ENCODE measurements at regions not wholly inside any gene's neighbourhood (a gene's known extent, or its start where the extent isn't known, plus 50 kb on each side); places are given as distances from the start of the nearest gene placed in this dataset.

DNA sequence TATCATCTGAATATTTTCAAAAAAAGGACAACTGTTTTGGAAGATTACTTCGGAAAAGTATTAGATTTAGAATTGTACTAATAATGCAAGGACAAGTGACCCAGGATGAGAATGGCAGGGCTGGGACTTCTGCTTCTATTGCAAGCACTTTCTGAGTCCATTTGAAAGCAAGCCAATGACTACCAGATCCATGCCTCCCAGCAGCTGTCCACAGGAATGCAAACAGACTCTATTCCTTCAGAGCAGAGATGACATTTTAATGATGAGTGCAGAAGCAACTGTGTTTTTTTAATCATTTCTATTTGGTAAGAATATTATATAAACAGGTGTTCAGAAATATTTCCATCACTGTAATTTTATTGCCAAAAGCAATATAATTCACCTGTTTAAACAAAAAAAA is 456.7 kb downstream of the SOX11 start:
- Histone ChIP-seq H3K27ac (ENCODE audit: low read length) (no peak overlapping the region), H3K36me3 (ENCODE audit: insufficient read depth, low read length) (no peaks in the 10 kb centered on the region), H3K4me1 (ENCODE audit: insufficient read depth, low read length) (no peaks in the 10 kb centered on the region), H3K27me3 (ENCODE audit: insufficient read depth, low read length, poor library complexity) (no peaks in the 10 kb centered on the region), H4K20me1 (ENCODE audit: insufficient read depth, low read length) (no peaks in the 10 kb centered on the region), H3K4me2 (ENCODE audit: insufficient read depth, low read length) (no peak overlapping the region), H2AFZ (ENCODE audit: low read depth, low read length) (no peak overlapping the region), H3K9ac (ENCODE audit: low read depth, low read length) (no peak overlapping the region), H3K79me2 (ENCODE audit: insufficient read depth, low read length) (no peaks in the 10 kb centered on the region), H3K4me3 (ENCODE audit: low read depth in 1 of 2, low read length in 2 of 2) (no peak overlapping the region), H3K9me3 (ENCODE audit: insufficient read depth, low read length, severe bottlenecking) (no peaks in the 10 kb centered on the region)
- DNase-seq, result no peak
- ATAC-seq (ENCODE audit: insufficient read depth, low read depth), result no peak
- no peak for TF ChIP-seq EZH2 (IDR thresholded peaks at IDR 0.05; ENCODE audit: borderline replicate concordance, low read depth, low read length, severe bottlenecking)
- TF ChIP-seq, protein P1, sequence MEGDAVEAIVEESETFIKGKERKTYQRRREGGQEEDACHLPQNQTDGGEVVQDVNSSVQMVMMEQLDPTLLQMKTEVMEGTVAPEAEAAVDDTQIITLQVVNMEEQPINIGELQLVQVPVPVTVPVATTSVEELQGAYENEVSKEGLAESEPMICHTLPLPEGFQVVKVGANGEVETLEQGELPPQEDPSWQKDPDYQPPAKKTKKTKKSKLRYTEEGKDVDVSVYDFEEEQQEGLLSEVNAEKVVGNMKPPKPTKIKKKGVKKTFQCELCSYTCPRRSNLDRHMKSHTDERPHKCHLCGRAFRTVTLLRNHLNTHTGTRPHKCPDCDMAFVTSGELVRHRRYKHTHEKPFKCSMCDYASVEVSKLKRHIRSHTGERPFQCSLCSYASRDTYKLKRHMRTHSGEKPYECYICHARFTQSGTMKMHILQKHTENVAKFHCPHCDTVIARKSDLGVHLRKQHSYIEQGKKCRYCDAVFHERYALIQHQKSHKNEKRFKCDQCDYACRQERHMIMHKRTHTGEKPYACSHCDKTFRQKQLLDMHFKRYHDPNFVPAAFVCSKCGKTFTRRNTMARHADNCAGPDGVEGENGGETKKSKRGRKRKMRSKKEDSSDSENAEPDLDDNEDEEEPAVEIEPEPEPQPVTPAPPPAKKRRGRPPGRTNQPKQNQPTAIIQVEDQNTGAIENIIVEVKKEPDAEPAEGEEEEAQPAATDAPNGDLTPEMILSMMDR (IDR thresholded peaks at IDR 0.05; ENCODE audit: borderline replicate concordance, extremely low read depth, low read length, poor library complexity, severe bottlenecking), result no peak

DNA sequence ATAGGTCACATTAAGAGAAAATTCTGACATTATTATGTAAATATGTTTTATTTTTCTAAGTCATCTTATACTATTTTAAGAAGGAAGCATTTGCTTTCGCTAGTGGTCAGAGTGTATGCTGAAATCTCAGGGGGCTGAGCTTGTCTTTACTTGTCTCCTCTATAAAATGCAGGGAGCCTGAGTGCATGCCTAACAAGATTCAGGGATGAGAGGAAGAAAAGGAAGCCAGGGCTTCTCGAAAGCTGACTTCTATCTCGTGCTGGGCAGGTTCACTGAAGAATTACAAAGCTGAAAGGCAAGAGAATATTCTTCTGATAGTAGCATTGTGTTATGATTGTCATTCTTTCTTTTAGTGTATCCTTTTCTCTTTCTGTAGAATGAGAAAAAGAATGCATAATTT is 467.4 kb downstream of the SOX11 start:
- TF ChIP-seq, protein P1 (IDR thresholded peaks at IDR 0.05; ENCODE audit: borderline replicate concordance, extremely low read depth, low read length, poor library complexity, severe bottlenecking), result no peak
- no peak for TF ChIP-seq EZH2 (IDR thresholded peaks at IDR 0.05; ENCODE audit: borderline replicate concordance, low read depth, low read length, severe bottlenecking)
- Histone ChIP-seq H3K79me2 (ENCODE audit: insufficient read depth, low read length) (no peaks in the 10 kb centered on the region), H2AFZ (ENCODE audit: low read depth, low read length) (no peak overlapping the region), H3K9me3 (ENCODE audit: insufficient read depth, low read length, severe bottlenecking) (no peaks in the 10 kb centered on the region), H3K36me3 (ENCODE audit: insufficient read depth, low read length) (no peaks in the 10 kb centered on the region), H4K20me1 (ENCODE audit: insufficient read depth, low read length) (no peaks in the 10 kb centered on the region), H3K27ac (ENCODE audit: low read length) (no peak overlapping the region), H3K9ac (ENCODE audit: low read depth, low read length) (no peak overlapping the region), H3K4me3 (ENCODE audit: low read depth in 1 of 2, low read length in 2 of 2) (no peak overlapping the region), H3K4me2 (ENCODE audit: insufficient read depth, low read length) (no peak overlapping the region), H3K27me3 (ENCODE audit: insufficient read depth, low read length, poor library complexity) (no peaks in the 10 kb centered on the region), H3K4me1 (ENCODE audit: insufficient read depth, low read length) (no peaks in the 10 kb centered on the region)
- ATAC-seq (ENCODE audit: insufficient read depth, low read depth) (no peak), DNase-seq (no peak)

DNA sequence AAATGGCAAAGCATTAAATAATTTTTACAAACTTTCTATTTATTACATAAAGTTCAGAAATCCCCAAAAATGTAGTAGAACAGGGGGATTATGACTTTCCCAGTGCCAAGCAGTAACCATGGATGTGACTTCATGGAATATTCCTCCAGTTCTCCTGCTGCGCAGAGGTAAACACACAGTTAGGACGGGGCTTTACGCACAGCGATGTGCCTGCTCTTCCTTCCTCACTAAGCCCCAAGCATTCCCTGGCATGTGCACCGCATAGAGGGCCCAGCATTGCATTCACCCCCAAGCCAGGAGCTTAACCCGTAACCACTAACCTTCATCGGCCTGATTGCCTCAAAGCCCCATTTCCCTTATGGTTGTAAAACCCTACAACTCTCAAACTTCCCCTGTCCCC is 471.7 kb downstream of the SOX11 start:
- H3K9ac ChIP-seq (ENCODE audit: low read depth, low read length), result no peak overlapping the region

More for the DNA sequence above, 471.7 kb downstream of the SOX11 start:
- no peaks in the 10 kb centered on the region for H3K36me3 ChIP-seq (ENCODE audit: insufficient read depth, low read length)
- no peak for TF ChIP-seq EZH2 (IDR thresholded peaks at IDR 0.05; ENCODE audit: borderline replicate concordance, low read depth, low read length, severe bottlenecking)
- TF ChIP-seq, protein P1 (IDR thresholded peaks at IDR 0.05; ENCODE audit: borderline replicate concordance, extremely low read depth, low read length, poor library complexity, severe bottlenecking), result no peak
- H3K27ac ChIP-seq (ENCODE audit: low read length), result no peak overlapping the region
- no peak overlapping the region for H2AFZ ChIP-seq (ENCODE audit: low read depth, low read length)
- no peaks in the 10 kb centered on the region for H3K79me2 ChIP-seq (ENCODE audit: insufficient read depth, low read length)
- H3K27me3 ChIP-seq (ENCODE audit: insufficient read depth, low read length, poor library complexity), result no peaks in the 10 kb centered on the region
- H3K4me3 ChIP-seq (ENCODE audit: low read depth in 1 of 2, low read length in 2 of 2), result no peak overlapping the region
- H3K4me1 ChIP-seq (ENCODE audit: insufficient read depth, low read length), result peaks cover 3% of the 10 kb centered on the region; the same call in 1 of the 2 replicates
- DNase-seq (no peak), ATAC-seq (ENCODE audit: insufficient read depth, low read depth) (no peak)
- H3K9me3 ChIP-seq (ENCODE audit: insufficient read depth, low read length, severe bottlenecking), result no peaks in the 10 kb centered on the region
- no peaks in the 10 kb centered on the region for H4K20me1 ChIP-seq (ENCODE audit: insufficient read depth, low read length)
- no peak overlapping the region for H3K4me2 ChIP-seq (ENCODE audit: insufficient read depth, low read length)
